ENCODE measurements at regions not wholly inside any gene's neighbourhood (a gene's known extent, or its start where the extent isn't known, plus 50 kb on each side); places are given as distances from the start of the nearest gene placed in this dataset.

DNA sequence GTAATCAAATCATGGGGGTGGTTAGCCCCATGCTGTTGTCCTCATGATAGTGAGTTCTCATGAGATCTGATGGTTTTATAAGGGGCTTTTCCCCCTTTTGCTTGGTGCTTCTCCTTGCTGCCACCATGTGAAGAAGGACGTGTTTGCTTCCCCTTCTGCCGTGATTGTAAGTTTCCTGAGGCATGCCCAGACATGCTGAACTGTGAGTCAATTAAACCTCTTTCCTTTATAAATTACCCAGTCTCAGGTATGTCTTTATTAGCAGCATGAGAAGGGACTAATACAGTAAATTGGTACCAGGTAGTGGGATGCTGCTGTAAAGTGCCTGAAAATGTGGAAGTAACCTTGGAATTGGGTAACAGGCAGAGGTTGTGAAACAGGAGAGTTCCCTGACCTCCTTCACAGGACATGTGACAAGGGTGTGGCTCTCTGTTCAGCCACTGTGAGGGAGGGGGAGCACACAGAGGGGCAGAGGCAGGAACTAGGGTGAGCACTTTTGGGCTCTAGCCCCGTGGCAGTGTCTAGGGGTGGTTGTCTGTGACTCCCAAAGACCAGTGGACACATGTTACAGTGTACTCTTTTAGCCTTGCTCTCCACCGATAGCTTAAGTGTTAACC lies 105.3 kb downstream of the BACH1 start:
- CTCF ChIA-PET: no interaction called here
- TF ChIP-seq ELF4 (CRISPR knock-in tag; IDR thresholded peaks at IDR 0.05; ENCODE audit: low read depth): no peak
- no peak for TF ChIP-seq TEAD4 (CRISPR knock-in tag; IDR thresholded peaks at IDR 0.05)
- TF ChIP-seq MLX (CRISPR knock-in tag; IDR thresholded peaks at IDR 0.05): no peak
- no peak for TF ChIP-seq ZNF219 (CRISPR knock-in tag; IDR thresholded peaks at IDR 0.05; ENCODE audit: borderline replicate concordance)
- TF ChIP-seq, protein P1, sequence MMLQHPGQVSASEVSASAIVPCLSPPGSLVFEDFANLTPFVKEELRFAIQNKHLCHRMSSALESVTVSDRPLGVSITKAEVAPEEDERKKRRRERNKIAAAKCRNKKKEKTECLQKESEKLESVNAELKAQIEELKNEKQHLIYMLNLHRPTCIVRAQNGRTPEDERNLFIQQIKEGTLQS (CRISPR knock-in tag; conservative IDR thresholded peaks at IDR 0.05): no peak
- TF ChIP-seq ZNF263 (CRISPR knock-in tag; IDR thresholded peaks at IDR 0.05; ENCODE audit: low read depth): no peak
- no peak for TF ChIP-seq USF1 (CRISPR knock-in tag; IDR thresholded peaks at IDR 0.05)
- peaks cover 44% of the 10 kb centered on the region for H3K9me3 Mint-ChIP-seq
- peaks cover 18% of the 10 kb centered on the region for H3K4me1 Mint-ChIP-seq
- ATAC-seq: no peak
- POLR2A ChIA-PET: no interaction called here
- DNase-seq (ENCODE audit: low spot score): no peak
- H3K27me3 Mint-ChIP-seq (ENCODE audit: low read depth): peaks cover 2% of the 10 kb centered on the region; the same call in 1 of the 2 replicates
- H3K4me3 Mint-ChIP-seq: no peak overlapping the region
- H3K36me3 Mint-ChIP-seq: peaks cover 43% of the 10 kb centered on the region
- H3K27ac Mint-ChIP-seq: no peak overlapping the region

DNA sequence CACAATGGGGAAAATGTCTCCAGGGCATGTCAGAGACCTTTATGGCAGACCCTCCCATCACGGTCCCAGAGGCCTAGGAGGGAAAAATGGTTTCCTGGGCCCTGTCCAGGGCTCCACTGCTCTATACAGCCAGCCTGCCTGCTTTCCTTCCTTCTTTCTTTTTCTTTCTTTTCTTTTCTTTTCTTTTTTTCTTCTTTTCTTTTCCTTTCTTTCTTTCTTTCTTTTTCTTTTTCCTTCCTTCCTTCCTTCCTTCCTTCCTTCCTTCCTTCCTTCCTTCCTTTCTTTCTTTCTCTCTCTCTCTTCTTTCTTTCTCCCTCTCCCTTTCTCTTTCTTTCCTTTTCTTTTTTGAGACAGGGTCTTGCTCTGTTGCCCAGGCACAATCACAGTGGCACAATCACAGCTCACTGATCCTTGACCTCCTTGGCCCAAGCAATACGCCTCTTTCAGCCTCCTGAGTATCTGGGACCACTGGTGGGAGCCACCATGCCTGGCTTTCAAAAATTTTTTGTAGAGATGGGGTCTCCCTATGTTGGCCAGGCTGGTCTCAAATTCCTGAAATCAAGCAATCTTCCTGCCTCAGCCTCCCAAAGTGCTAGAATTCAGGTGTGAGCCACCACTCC lies 106.9 kb downstream of the BACH1 start:
- H3K27me3 Mint-ChIP-seq (ENCODE audit: low read depth): no peaks in the 10 kb centered on the region
- ChIA-PET CTCF (interaction anchor here (0.7 kb wide), 1 partner anchor 29 kb away, joined by 3 read pairs; no protein-coding TSS in a partner anchor), POLR2A (no interaction called here)
- DNase-seq (ENCODE audit: low spot score) (no peak), ATAC-seq (no peak)
- peaks cover 18% of the 10 kb centered on the region for H3K4me1 Mint-ChIP-seq
- no peak overlapping the region for H3K4me3 Mint-ChIP-seq
- H3K36me3 Mint-ChIP-seq: peaks cover 27% of the 10 kb centered on the region
- TF ChIP-seq ZNF219 (CRISPR knock-in tag; IDR thresholded peaks at IDR 0.05; ENCODE audit: borderline replicate concordance): no peak
- no peak for TF ChIP-seq CTCF (IDR thresholded peaks at IDR 0.05)
- peak; percentile 39; the same call in 1 of the 2 replicates for TF ChIP-seq ZNF121 (CRISPR knock-in tag; IDR thresholded peaks at IDR 0.05)
- TF ChIP-seq TEAD4 (CRISPR knock-in tag; IDR thresholded peaks at IDR 0.05): no peak
- H3K27ac Mint-ChIP-seq: no peak overlapping the region
- peaks cover 35% of the 10 kb centered on the region for H3K9me3 Mint-ChIP-seq

DNA sequence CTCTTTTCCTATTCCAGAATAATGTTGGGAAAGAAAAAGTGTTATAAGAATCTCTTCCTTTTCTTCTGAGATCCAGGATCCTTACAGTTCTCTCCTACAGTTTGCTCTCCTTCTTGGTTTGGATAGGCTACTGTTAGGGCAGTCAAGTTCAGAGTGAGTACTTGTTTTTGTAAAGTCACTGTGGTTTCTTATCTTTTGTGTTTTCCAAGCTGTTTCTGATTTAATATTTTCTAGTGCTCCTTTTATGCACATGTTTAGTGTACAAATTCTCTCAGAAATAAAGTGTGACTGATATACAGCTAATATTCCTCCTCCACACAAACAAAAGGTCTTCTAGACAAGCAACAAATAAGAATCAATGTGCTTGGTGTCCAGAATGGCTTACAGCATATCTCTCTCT lies 107.7 kb downstream of the BACH1 start:
- H3K4me3 Mint-ChIP-seq: no peak overlapping the region
- peaks cover 34% of the 10 kb centered on the region for H3K9me3 Mint-ChIP-seq
- peaks cover 26% of the 10 kb centered on the region for H3K36me3 Mint-ChIP-seq
- no peaks in the 10 kb centered on the region for H3K27me3 Mint-ChIP-seq (ENCODE audit: low read depth)
- H3K4me1 Mint-ChIP-seq: peaks cover 19% of the 10 kb centered on the region
- no peak overlapping the region for H3K27ac Mint-ChIP-seq
- CTCF ChIA-PET: no interaction called here
- DNase-seq (ENCODE audit: low spot score): no peak
- no peak for ATAC-seq
- POLR2A ChIA-PET: no interaction called here
- no peak for TF ChIP-seq ZNF317 (CRISPR knock-in tag; IDR thresholded peaks at IDR 0.05; ENCODE audit: borderline replicate concordance, low read depth)
- TF ChIP-seq, protein P2, sequence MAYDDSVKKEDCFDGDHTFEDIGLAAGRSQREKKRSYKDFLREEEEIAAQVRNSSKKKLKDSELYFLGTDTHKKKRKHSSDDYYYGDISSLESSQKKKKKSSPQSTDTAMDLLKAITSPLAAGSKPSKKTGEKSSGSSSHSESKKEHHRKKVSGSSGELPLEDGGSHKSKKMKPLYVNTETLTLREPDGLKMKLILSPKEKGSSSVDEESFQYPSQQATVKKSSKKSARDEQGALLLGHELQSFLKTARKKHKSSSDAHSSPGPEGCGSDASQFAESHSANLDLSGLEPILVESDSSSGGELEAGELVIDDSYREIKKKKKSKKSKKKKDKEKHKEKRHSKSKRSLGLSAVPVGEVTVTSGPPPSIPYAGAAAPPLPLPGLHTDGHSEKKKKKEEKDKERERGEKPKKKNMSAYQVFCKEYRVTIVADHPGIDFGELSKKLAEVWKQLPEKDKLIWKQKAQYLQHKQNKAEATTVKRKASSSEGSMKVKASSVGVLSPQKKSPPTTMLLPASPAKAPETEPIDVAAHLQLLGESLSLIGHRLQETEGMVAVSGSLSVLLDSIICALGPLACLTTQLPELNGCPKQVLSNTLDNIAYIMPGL (CRISPR knock-in tag; IDR thresholded peaks at IDR 0.05): no peak
- TF ChIP-seq, protein P3, sequence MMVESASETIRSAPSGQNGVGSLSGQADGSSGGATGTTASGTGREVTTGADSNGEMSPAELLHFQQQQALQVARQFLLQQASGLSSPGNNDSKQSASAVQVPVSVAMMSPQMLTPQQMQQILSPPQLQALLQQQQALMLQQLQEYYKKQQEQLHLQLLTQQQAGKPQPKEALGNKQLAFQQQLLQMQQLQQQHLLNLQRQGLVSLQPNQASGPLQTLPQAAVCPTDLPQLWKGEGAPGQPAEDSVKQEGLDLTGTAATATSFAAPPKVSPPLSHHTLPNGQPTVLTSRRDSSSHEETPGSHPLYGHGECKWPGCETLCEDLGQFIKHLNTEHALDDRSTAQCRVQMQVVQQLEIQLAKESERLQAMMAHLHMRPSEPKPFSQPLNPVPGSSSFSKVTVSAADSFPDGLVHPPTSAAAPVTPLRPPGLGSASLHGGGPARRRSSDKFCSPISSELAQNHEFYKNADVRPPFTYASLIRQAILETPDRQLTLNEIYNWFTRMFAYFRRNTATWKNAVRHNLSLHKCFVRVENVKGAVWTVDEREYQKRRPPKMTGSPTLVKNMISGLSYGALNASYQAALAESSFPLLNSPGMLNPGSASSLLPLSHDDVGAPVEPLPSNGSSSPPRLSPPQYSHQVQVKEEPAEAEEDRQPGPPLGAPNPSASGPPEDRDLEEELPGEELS (CRISPR knock-in tag; IDR thresholded peaks at IDR 0.05): no peak
- no peak for TF ChIP-seq NR1H2 (CRISPR knock-in tag; IDR thresholded peaks at IDR 0.05)
- TF ChIP-seq, protein P4, sequence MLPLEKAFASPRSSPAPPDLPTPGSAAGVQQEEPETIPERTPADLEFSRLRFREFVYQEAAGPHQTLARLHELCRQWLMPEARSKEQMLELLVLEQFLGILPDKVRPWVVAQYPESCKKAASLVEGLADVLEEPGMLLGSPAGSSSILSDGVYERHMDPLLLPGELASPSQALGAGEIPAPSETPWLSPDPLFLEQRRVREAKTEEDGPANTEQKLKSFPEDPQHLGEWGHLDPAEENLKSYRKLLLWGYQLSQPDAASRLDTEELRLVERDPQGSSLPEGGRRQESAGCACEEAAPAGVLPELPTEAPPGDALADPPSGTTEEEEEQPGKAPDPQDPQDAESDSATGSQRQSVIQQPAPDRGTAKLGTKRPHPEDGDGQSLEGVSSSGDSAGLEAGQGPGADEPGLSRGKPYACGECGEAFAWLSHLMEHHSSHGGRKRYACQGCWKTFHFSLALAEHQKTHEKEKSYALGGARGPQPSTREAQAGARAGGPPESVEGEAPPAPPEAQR (CRISPR knock-in tag; IDR thresholded peaks at IDR 0.05): no peak
- no peak for TF ChIP-seq ZNF532 (CRISPR knock-in tag; IDR thresholded peaks at IDR 0.05; ENCODE audit: borderline replicate concordance)
- TF ChIP-seq GABPB1 (CRISPR knock-in tag; IDR thresholded peaks at IDR 0.05): no peak

Data from WTC11 (cell line).